ENCODE measurements at regions not wholly inside any gene's neighbourhood (a gene's known extent, or its start where the extent isn't known, plus 50 kb on each side); places are given as distances from the start of the nearest gene placed in this dataset.

GRCh38 chr4:23973308-23973855 is 83.5 kb upstream of the PPARGC1A start:
- H4K5ac ChIP-seq (ENCODE audit: insufficient read length, low read depth, low read length): no peak overlapping the region
- no peak overlapping the region for H2AK5ac ChIP-seq (ENCODE audit: low read depth, low read length)
- H4K20me1 ChIP-seq (replicated peaks in 1 of 2; ENCODE audit: control insufficient read depth in 1 of 2, insufficient read depth in 2 of 2, low read length in 2 of 2): no peaks in the 10 kb centered on the region
- no peak overlapping the region for H3K9ac ChIP-seq (replicated peaks in 1 of 4; ENCODE audit: extremely low read depth in 1 of 4, low read depth in 3 of 4, low read length in 3 of 4)
- peaks cover 0 to 4% (median 1%) of the 10 kb centered on the region in 4 experiments; a peak in 2 of 7 replicates for H3K4me1 ChIP-seq (replicated peaks in 1 of 4; ENCODE audit: control insufficient read depth in 3 of 4, insufficient read depth in 4 of 4, low read length in 3 of 4)
- no peaks in the 10 kb centered on the region for H3K79me1 ChIP-seq (ENCODE audit: low read depth, low read length)
- no peaks in the 10 kb centered on the region for H3K23me2 ChIP-seq (ENCODE audit: low read depth, low read length)
- H2BK12ac ChIP-seq (ENCODE audit: low read depth, low read length): no peak overlapping the region
- no peak overlapping the region for H2BK5ac ChIP-seq (ENCODE audit: low read depth, low read length)
- H3K4me3 ChIP-seq (ENCODE audit: extremely low read depth in 1 of 4, insufficient read depth in 2 of 4, low read depth in 3 of 4, low read length in 4 of 4): no peak overlapping the region
- H3K27me3 ChIP-seq (replicated peaks in 1 of 4; ENCODE audit: control insufficient read depth in 3 of 4, extremely low read depth in 1 of 4, insufficient read depth in 3 of 4, low read length in 3 of 4): no peaks in the 10 kb centered on the region; a peak in 1 of 7 replicates
- no peak overlapping the region for H4K8ac ChIP-seq (ENCODE audit: extremely low read depth, insufficient read depth, low read length)
- no peak overlapping the region for H2BK20ac ChIP-seq (ENCODE audit: low read length)
- H4K91ac ChIP-seq (replicated peaks; ENCODE audit: insufficient read length, low read length): no peak overlapping the region
- CTCF ChIA-PET (ENCODE audit: partially characterized antibody): interaction anchor here (1.0 kb wide), 1 partner anchor 39 kb away, joined by 3 read pairs; no protein-coding TSS in a partner anchor
- H3K23ac ChIP-seq (ENCODE audit: insufficient read length): no peak overlapping the region
- no peak overlapping the region for H3K14ac ChIP-seq (ENCODE audit: insufficient read length)
- H3K4me2 ChIP-seq (ENCODE audit: insufficient read depth in 1 of 2, low read depth in 2 of 2, low read length in 2 of 2): no peak overlapping the region
- H3K9me3 ChIP-seq (ENCODE audit: insufficient read depth in 2 of 2, low read depth in 1 of 2, low read length in 1 of 2): no peaks in the 10 kb centered on the region
- H3K27ac ChIP-seq (ENCODE audit: low read depth, low read length): no peak overlapping the region
- WGBS, 2 experiments (ENCODE audit: extremely low coverage in 1 of 2, insufficient coverage in 1 of 2, insufficient read length in 1 of 2, insufficient replicate concordance in 2 of 2, low coverage in 1 of 2, low lambda C conversion rate in 2 of 2, missing lambda C conversion rate in 1 of 2): 96% methylated on average over 1 of the region's 1 CpG; no CpG with 5 or more reads in 1 of the 2 experiments
- H2AFZ ChIP-seq (ENCODE audit: low read length): no peak overlapping the region
- H3K4ac ChIP-seq (replicated peaks; ENCODE audit: insufficient read length, low read depth, low read length): no peak overlapping the region
- DNase-seq (ENCODE audit: low read depth in 1 of 2, low spot score in 2 of 2) (no peak), FAIRE-seq (no peak)
- H3K36me3 ChIP-seq (ENCODE audit: control insufficient read depth in 2 of 4, insufficient read depth in 4 of 4, low read length in 3 of 4): no peaks in the 10 kb centered on the region
- POLR2A ChIA-PET (ENCODE audit: partially characterized antibody): no interaction called here
- no peaks in the 10 kb centered on the region for H3K79me2 ChIP-seq (ENCODE audit: control insufficient read depth in 1 of 2, insufficient read depth in 2 of 2, low read length in 2 of 2)
- H3K56ac ChIP-seq (replicated peaks; ENCODE audit: insufficient read length, low read depth, low read length): no peak overlapping the region
- H2BK15ac ChIP-seq (ENCODE audit: low read length): no peak overlapping the region
- H2BK120ac ChIP-seq (replicated peaks; ENCODE audit: low read depth, low read length): no peak overlapping the region
- H3K18ac ChIP-seq (ENCODE audit: extremely low read depth, low read length): no peak overlapping the region
- TF ChIP-seq GTF2F1 (IDR thresholded peaks at IDR 0.05; ENCODE audit: borderline replicate concordance, low read depth, low read length) (no peak), TCF12 (IDR thresholded peaks at IDR 0.05; ENCODE audit: low read depth, low read length) (no peak), JUND (IDR thresholded peaks at IDR 0.05; ENCODE audit: low read length) (no peak), RAD21 (IDR thresholded peaks at IDR 0.05 in 1 of 2, conservative IDR thresholded peaks at IDR 0.05 in 1 of 2; ENCODE audit: low read depth in 2 of 2, low read length in 2 of 2) (no peak), NANOG (IDR thresholded peaks at IDR 0.05; ENCODE audit: insufficient read depth, low read depth, low read length, poor library complexity, severe bottlenecking) (no peak), SIX5 (IDR thresholded peaks at IDR 0.05; ENCODE audit: low read depth, low read length) (no peak), SAP30 (IDR thresholded peaks at IDR 0.05; ENCODE audit: insufficient read depth, insufficient replicate concordance, low read length) (no peak), SP4 (IDR thresholded peaks at IDR 0.05; ENCODE audit: low read length) (no peak), YY1 (IDR thresholded peaks at IDR 0.05; ENCODE audit: low read depth, low read length) (no peak), EP300 (IDR thresholded peaks at IDR 0.05; ENCODE audit: borderline replicate concordance in 1 of 2, low read depth in 2 of 2, low read length in 2 of 2) (no peak)
- TF ChIP-seq, protein P1, sequence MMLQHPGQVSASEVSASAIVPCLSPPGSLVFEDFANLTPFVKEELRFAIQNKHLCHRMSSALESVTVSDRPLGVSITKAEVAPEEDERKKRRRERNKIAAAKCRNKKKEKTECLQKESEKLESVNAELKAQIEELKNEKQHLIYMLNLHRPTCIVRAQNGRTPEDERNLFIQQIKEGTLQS (IDR thresholded peaks at IDR 0.05; ENCODE audit: insufficient read depth, low read depth, low read length): no peak
